ENCODE measurements at regions not wholly inside any gene's neighbourhood (a gene's known extent, or its start where the extent isn't known, plus 50 kb on each side); places are given as distances from the start of the nearest gene placed in this dataset.

DNA sequence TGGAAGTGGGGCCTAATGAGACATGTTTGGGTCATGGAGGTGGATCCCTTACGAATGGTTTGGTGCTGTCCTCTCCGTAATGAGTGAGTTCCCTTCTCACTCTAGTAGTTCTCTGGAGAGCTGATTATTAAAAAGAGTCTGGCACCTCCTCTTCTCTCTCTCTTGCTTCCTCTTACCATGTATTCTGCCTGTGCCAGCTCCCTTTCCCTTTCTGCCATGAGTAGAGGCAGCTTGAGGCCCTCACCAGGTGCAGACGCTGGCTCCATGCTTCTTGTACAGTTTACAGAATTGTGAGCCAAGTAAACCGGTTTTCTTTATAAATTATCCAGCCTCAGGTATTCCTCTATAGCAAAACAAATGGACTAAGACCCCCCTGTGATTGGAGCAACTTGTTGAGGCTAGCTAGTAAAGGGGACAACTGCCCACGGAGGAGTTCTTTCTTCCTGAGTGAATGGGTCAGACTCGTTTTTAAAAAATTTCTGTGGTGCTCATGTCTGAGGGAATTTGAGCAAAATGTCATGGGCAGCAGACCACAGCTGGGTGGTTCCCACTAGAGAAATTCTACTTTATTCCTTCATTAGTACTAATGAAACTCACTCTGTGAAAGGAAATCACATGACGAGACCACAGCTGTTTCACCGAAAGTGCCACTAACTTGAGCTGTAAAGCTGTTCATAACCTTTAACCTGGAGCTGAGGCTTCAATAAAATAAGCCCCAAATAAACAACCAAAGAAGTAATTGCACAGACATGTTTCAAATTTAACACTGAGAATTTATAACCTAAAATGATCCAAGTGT lies 210.0 kb downstream of the NFKBIZ start:
- no peaks in the 10 kb centered on the region for H3K9me3 ChIP-seq (ENCODE audit: low read depth)
- TF ChIP-seq, protein P1, sequence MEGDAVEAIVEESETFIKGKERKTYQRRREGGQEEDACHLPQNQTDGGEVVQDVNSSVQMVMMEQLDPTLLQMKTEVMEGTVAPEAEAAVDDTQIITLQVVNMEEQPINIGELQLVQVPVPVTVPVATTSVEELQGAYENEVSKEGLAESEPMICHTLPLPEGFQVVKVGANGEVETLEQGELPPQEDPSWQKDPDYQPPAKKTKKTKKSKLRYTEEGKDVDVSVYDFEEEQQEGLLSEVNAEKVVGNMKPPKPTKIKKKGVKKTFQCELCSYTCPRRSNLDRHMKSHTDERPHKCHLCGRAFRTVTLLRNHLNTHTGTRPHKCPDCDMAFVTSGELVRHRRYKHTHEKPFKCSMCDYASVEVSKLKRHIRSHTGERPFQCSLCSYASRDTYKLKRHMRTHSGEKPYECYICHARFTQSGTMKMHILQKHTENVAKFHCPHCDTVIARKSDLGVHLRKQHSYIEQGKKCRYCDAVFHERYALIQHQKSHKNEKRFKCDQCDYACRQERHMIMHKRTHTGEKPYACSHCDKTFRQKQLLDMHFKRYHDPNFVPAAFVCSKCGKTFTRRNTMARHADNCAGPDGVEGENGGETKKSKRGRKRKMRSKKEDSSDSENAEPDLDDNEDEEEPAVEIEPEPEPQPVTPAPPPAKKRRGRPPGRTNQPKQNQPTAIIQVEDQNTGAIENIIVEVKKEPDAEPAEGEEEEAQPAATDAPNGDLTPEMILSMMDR (IDR thresholded peaks at IDR 0.05; ENCODE audit: low read depth, low read length) = no peak
- DNase-seq (ENCODE audit: low read depth in 1 of 2, low spot score in 1 of 2) = no peak
- H3K4me1 ChIP-seq (ENCODE audit: low read depth) = no peaks in the 10 kb centered on the region
- H3K4me3 ChIP-seq = no peak overlapping the region
- H3K36me3 ChIP-seq = no peaks in the 10 kb centered on the region
- no peak overlapping the region for H3K27ac ChIP-seq
- H3K27me3 ChIP-seq = no peaks in the 10 kb centered on the region

DNA sequence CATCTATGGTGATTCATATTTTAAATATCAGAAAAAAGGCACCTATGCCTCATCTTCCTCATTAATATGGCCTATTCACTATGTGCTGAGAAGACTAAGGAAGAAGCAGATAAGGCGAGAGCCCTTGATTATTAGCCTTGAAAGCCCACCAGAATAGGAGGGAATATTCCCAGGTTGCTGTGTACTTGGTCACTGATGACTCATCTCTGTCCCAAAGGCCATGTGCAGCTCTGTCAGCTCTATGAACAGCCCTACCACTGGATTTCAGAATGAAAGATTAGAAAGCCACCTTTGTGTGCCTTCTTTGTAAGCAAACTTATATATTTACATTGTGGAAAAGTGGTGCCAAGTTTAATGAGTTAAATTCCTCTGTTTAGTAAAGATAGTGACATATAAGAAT lies 211.5 kb downstream of the NFKBIZ start:
- Histone ChIP-seq H3K27ac (no peak overlapping the region), H3K36me3 (no peaks in the 10 kb centered on the region), H3K27me3 (no peaks in the 10 kb centered on the region), H3K4me1 (ENCODE audit: low read depth) (no peaks in the 10 kb centered on the region), H3K9me3 (ENCODE audit: low read depth) (no peaks in the 10 kb centered on the region), H3K4me3 (no peak overlapping the region)
- DNase-seq (ENCODE audit: low read depth in 1 of 2, low spot score in 1 of 2) = no peak
- TF ChIP-seq, protein P1 (IDR thresholded peaks at IDR 0.05; ENCODE audit: low read depth, low read length) = no peak

DNA sequence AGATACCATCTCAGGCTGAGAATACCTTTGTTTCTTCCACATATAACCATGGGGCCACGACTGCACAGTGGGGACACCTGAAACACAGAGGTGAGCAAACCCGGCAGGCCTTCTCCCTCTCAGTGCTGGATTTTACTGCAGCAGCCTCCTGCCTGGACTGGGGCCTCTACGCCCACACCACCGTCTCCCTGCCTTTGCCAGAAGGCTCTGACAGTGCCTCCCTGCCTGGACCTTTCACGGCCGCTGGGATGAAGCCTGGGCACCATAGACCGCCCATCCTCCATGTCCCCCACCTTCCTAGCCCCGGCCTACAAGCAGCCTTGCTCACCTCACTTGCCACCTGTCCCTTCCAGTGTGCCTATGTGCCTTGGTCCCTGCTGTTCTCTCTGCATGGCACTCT lies 214.3 kb downstream of the NFKBIZ start:
- Histone ChIP-seq H3K36me3 (no peaks in the 10 kb centered on the region), H3K4me1 (ENCODE audit: low read depth) (no peaks in the 10 kb centered on the region), H3K9me3 (ENCODE audit: low read depth) (no peaks in the 10 kb centered on the region), H3K27ac (no peak overlapping the region), H3K27me3 (no peaks in the 10 kb centered on the region), H3K4me3 (no peak overlapping the region)
- TF ChIP-seq, protein P1 (IDR thresholded peaks at IDR 0.05; ENCODE audit: low read depth, low read length) = no peak
- DNase-seq (ENCODE audit: low read depth in 1 of 2, low spot score in 1 of 2) = no peak

DNA sequence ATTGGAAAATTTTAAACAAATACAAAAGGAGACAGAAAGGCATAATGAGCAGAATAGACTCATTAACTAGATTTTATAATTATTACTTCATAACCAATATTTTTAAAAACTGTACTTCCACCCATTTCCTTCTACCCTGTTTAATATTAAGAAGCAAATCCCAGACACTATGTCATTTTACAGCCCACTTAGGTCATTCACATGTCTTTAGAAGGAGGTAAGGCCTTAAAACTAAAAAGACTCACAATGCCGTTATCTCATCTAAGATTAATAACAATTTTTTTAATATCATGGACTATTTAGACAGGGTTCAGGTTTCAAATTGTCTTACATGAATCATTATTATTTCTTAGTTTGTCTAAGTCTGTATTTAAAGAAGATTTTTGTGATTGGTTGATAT lies 217.2 kb downstream of the NFKBIZ start:
- H3K27me3 ChIP-seq = no peaks in the 10 kb centered on the region
- H3K4me1 ChIP-seq (ENCODE audit: low read depth) = no peaks in the 10 kb centered on the region
- H3K36me3 ChIP-seq = no peaks in the 10 kb centered on the region
- TF ChIP-seq, protein P1 (IDR thresholded peaks at IDR 0.05; ENCODE audit: low read depth, low read length) = no peak
- H3K27ac ChIP-seq = no peak overlapping the region
- no peak for DNase-seq (ENCODE audit: low read depth in 1 of 2, low spot score in 1 of 2)
- H3K9me3 ChIP-seq (ENCODE audit: low read depth) = no peaks in the 10 kb centered on the region
- no peak overlapping the region for H3K4me3 ChIP-seq

DNA sequence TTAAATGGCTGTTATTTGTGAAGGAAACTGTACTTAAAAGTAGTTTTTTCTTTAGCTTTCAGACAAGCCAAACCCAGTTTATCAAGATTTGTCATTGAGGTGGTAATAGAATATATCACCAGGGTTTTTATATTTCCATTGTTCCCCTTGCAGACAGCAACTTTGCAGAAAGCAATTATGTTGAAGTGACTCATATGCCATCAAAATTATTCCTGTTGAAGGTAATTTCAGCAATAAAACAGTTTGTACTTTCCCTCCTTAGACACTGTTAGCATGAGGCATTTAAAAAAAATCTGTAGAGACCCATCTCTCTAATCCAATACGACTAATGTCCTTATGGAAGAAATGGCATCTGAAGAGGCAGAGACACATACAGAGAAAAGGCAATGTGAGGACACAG lies 219.0 kb downstream of the NFKBIZ start:
- no peak overlapping the region for H3K4me3 ChIP-seq
- no peak overlapping the region for H3K27ac ChIP-seq
- no peaks in the 10 kb centered on the region for H3K4me1 ChIP-seq (ENCODE audit: low read depth)
- no peaks in the 10 kb centered on the region for H3K9me3 ChIP-seq (ENCODE audit: low read depth)
- H3K36me3 ChIP-seq = no peaks in the 10 kb centered on the region
- no peaks in the 10 kb centered on the region for H3K27me3 ChIP-seq
- no peak for DNase-seq (ENCODE audit: low read depth in 1 of 2, low spot score in 1 of 2)
- TF ChIP-seq, protein P1 (IDR thresholded peaks at IDR 0.05; ENCODE audit: low read depth, low read length) = no peak

Measured in cardiac muscle cell (in vitro differentiated cells and primary cell).